NB4 (cell line): ENCODE measurements at regions not wholly inside any gene's neighbourhood (a gene's known extent, or its start where the extent isn't known, plus 50 kb on each side); places are given as distances from the start of the nearest gene placed in this dataset.

ENCODE experiments used
- DNase-seq: peaks from one replicate; pipeline ENCODE4 v3.0.0; 2010; ENCODE audit warnings: low read depth
- H3K4me3 ChIP-seq: one replicate; pipeline ENCODE4 v1.5.1; 2011; ENCODE audit warnings: mild to moderate bottlenecking, low read depth, low read length, moderate library complexity
- CTCF ChIP-seq: IDR thresholded peaks from one replicate; pipeline ENCODE4 v1.5.1; 2012; ENCODE audit warnings: low read depth, low read length
- MAX ChIP-seq: IDR thresholded peaks from 2 replicates; pipeline ENCODE4 v1.6.1; 2011; ENCODE audit warnings: low read depth, low read length
- MYC ChIP-seq: IDR thresholded peaks from 2 replicates; pipeline ENCODE4 v1.6.1; 2011; ENCODE audit warnings: low read depth, low read length
- POLR2A ChIP-seq: IDR thresholded peaks from 2 replicates; pipeline ENCODE4 v1.6.1; 2011; ENCODE audit warnings: mild to moderate bottlenecking; ENCODE audit not compliant: insufficient read length; ENCODE audit errors: extremely low read depth

DNA sequence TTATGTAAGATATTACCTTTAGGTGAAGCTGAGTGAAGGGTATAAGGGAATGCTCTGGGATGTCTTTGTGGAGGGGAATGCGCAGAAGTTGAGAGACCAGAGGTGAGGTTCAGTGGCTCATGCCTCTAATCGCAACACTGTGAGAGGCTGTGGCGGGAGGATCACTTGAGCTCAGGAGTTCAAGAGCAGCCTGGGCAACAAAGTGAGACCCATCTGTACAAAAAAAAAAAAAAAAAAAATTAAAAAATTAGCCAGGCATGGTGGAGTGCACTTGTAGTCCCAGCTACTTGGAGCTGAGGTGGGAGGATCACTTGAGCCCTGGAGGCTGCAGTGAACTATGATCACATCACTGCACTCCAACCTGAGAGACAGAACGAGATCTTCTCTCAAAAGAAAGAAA is 57.3 kb upstream of the SP3 start:
- DNase-seq, result no peak
- no peak overlapping the region for H3K4me3 ChIP-seq
- TF ChIP-seq CTCF (no peak), MAX (no peak), MYC (no peak)

DNA sequence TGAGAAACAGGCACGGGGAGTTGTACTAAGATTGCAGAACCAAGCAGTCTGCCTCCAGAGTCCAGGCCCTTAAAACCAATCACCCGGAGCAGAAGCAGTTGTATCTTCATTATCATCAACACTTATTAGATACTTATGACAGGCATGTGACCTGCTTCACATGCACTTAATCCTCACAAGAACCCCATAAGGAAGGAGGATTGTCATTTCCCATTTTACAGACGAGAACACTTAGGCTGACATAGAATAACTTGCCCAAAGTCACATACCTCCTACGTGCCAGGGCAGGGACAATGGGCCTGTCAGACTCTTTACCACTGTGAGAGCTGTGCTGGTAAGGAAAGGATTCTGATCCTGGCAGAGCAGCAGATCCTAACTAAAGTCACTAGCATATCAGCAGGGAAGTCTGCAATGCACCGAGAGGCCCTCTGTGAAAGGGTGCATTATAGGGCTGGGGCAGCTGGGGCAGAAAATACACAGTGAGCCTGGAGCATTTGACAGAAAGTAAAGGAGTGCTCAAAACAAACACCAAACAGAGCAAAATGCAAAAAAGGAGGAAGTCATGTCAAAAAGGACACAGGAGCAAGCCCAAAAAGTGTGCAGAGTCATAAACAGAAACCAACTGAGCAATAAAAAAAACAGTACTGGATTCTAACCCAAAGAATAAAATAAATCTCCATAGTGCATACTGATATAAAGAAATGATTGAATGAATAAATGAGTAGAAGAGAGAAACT is 55.9 kb upstream of the SP3 start:
- no peak overlapping the region for H3K4me3 ChIP-seq
- DNase-seq, result peak; percentile 52
- TF ChIP-seq MAX, result no peak
- no peak for TF ChIP-seq MYC
- TF ChIP-seq POLR2A, result no peak
- TF ChIP-seq CTCF, result no peak

DNA sequence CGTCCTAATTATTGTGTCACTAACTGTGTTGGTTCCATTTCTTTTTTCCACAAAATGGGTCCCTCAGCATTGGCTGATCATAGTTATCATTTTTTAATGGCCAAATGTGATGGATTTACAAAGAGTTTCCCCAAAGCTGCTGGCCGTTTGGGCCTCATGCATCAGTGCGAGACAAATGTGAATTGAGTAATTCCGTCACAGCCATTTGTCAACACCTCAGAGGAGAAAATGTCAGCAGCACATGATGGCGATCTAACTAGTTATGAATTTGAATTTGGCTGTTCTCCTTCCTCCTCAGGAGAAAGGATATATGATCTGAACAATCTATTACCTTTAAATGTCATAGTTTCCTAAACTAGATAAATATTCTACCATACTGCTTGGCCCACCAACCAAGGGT is 54.9 kb upstream of the SP3 start:
- H3K4me3 ChIP-seq, result no peak overlapping the region
- no peak for TF ChIP-seq MYC
- no peak for TF ChIP-seq CTCF
- TF ChIP-seq MAX, result no peak
- no peak for DNase-seq

GRCh38 chr2:174016447-174016846 is 51.3 kb upstream of the SP3 start:
- DNase-seq, result no peak
- TF ChIP-seq MYC (no peak), MAX (no peak), CTCF (no peak), POLR2A (no peak)
- H3K4me3 ChIP-seq, result no peak overlapping the region

DNA sequence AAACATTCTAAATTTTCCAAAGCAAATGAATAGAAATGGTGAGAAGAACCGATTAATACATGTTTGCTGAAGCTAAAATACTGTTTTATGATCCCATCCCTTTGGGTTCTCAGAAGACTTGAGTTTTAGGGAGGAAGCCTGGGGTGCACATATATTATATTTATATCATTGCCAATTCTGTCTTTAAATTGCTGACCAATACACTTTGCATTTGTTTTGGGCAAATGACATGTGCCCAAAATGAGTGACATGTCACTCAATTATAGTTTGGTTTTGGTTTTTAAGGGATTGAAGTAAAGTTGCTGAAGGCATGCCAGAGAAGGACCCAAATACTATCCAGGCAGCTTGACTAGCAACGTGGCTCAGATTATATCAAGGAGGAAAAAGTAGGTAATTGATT is 50.3 kb upstream of the SP3 start:
- no peak for DNase-seq
- H3K4me3 ChIP-seq, result no peak overlapping the region

More for the DNA sequence above, 50.3 kb upstream of the SP3 start:
- no peak for TF ChIP-seq POLR2A
- TF ChIP-seq MAX, result no peak
- TF ChIP-seq CTCF, result no peak
- TF ChIP-seq MYC, result no peak
